ENCODE measurements at regions not wholly inside any gene's neighbourhood (a gene's known extent, or its start where the extent isn't known, plus 50 kb on each side); places are given as distances from the start of the nearest gene placed in this dataset.

DNA sequence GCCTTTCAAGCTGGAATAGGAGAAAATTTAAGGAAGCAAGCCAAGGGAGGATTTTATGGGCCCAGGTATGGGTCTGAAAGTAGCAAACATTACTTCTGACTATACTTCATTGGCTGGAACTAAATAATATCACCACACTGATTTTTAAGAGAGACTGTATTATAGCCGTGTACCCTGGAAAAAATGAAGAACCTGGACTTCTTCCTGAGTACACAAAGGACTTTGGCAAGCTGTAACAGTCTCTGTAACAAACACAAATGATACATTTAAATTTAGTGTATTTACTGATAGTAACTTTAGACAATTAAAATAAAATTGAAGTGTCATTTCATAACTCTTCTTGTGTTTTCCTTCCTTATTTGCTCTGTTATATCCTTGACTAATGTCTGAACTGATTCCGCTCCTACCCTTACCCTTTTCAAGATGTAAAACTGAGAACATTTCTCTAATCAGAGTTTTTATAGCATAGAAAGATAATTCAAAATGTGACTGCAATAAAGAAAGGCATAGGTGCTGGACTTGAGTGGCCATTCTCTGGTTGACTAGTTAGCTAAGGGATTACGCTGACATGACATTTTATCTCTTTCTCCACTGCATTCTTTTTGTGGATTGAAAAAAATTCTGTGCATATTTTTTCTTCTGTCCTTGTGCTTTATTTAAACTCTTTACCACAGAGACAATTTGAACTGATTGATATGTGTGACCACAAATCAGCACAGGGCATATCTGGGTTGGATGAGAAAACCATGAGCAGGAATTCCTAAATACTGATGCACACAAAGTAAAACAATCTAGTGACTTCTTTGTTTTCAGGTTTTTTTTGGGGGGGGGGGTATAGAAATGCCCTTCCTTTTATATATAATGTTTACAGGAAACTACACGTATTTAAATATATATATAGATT lies 349.7 kb downstream of the MDFIC start:
- H4K20me1 ChIP-seq (ENCODE audit: insufficient read depth) = no peaks in the 10 kb centered on the region
- H3K4me3 ChIP-seq = no peak overlapping the region
- H3K4me1 ChIP-seq (ENCODE audit: insufficient read depth) = peaks cover 4% of the 10 kb centered on the region
- no peaks in the 10 kb centered on the region for H3K9me3 ChIP-seq (ENCODE audit: low read depth)
- no peaks in the 10 kb centered on the region for H3K79me2 ChIP-seq (ENCODE audit: insufficient read depth)
- DNase-seq = peak; percentile 4
- WGBS, 2 experiments (ENCODE audit: low coverage in 1 of 2, low lambda C conversion rate in 2 of 2, missing lambda C conversion rate in 2 of 2) = 73 to 79% methylated on average over 4 of the region's 4 CpGs
- H3F3A ChIP-seq (ENCODE audit: insufficient read depth) = no peaks in the 10 kb centered on the region
- no peak overlapping the region for H3K9ac ChIP-seq
- H3K27me3 ChIP-seq (replicated peaks; ENCODE audit: insufficient read depth) = no peaks in the 10 kb centered on the region
- H3K27ac ChIP-seq = no peak overlapping the region
- H3K9me2 ChIP-seq (ENCODE audit: insufficient read depth) = no peaks in the 10 kb centered on the region
- in situ Hi-C loops (cut with MboI) = no loop called here
- TF ChIP-seq EZH2 (IDR thresholded peaks at IDR 0.05; ENCODE audit: insufficient read depth, poor library complexity, severe bottlenecking) (no peak), EZH2phosphoT487 (IDR thresholded peaks at IDR 0.05; ENCODE audit: insufficient read depth, low read depth) (no peak)
- H3K4me2 ChIP-seq (ENCODE audit: unreplicated experiment) = no peak overlapping the region
- no peak overlapping the region for H2AFZ ChIP-seq
- no peaks in the 10 kb centered on the region for H3K36me3 ChIP-seq (ENCODE audit: low read depth)

DNA sequence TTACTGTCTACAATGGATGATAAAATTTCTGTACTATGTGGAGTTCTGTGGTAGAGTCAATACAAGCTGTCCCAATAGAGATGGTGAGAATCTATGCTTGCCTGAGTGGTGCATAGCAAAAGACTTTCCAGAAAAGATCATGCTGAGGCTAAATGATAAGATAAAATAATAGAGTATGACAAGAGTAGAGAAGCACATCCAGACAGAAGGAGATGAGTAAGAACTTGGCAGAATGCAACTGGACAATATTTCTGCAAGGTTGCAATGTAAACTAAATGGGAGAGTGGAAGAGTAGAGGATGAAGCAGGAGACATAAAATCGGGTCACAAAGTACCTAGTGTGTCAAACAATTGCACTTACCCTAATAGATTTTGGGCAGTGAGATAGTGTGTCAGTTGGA lies 347.6 kb downstream of the MDFIC start:
- no peaks in the 10 kb centered on the region for H3K27me3 ChIP-seq (replicated peaks; ENCODE audit: insufficient read depth)
- H2AFZ ChIP-seq = no peak overlapping the region
- no peaks in the 10 kb centered on the region for H4K20me1 ChIP-seq (ENCODE audit: insufficient read depth)
- in situ Hi-C loops (cut with MboI) = no loop called here
- H3K4me3 ChIP-seq = no peak overlapping the region
- no peak overlapping the region for H3K9ac ChIP-seq
- DNase-seq = peak; percentile 12
- no peaks in the 10 kb centered on the region for H3K36me3 ChIP-seq (ENCODE audit: low read depth)
- H3K79me2 ChIP-seq (ENCODE audit: insufficient read depth) = no peaks in the 10 kb centered on the region
- H3K4me2 ChIP-seq (ENCODE audit: unreplicated experiment) = no peak overlapping the region
- H3F3A ChIP-seq (ENCODE audit: insufficient read depth) = no peaks in the 10 kb centered on the region
- peaks cover 4% of the 10 kb centered on the region for H3K4me1 ChIP-seq (ENCODE audit: insufficient read depth)
- TF ChIP-seq EZH2 (IDR thresholded peaks at IDR 0.05; ENCODE audit: insufficient read depth, poor library complexity, severe bottlenecking) (no peak), EZH2phosphoT487 (IDR thresholded peaks at IDR 0.05; ENCODE audit: insufficient read depth, low read depth) (no peak)
- H3K9me3 ChIP-seq (ENCODE audit: low read depth) = no peaks in the 10 kb centered on the region
- H3K27ac ChIP-seq = no peak overlapping the region
- WGBS, 2 experiments (ENCODE audit: low coverage in 1 of 2, low lambda C conversion rate in 2 of 2, missing lambda C conversion rate in 2 of 2) = 83 to 94% methylated on average over 1 of the region's 1 CpG
- no peaks in the 10 kb centered on the region for H3K9me2 ChIP-seq (ENCODE audit: insufficient read depth)

DNA sequence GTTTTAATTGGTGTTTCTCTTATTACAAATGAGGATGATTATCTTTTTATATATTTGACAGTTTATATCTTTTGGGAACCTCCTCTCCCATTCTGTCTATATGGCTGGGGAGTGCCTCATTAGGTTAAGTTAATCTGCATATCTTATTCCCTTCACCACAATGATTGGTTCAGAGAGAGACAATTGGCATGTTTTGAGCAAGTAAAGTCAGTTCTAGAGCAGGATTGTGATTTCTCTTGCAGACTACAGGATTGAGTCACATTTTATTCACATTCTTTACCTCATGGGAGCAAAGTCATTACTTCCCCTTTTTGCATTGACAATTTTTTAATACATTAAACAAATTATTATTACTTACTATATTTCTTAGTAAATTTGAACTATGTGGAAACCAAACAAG lies 345.6 kb downstream of the MDFIC start:
- Histone ChIP-seq H3K4me1 (ENCODE audit: insufficient read depth) (peaks cover 4% of the 10 kb centered on the region), H3K9me3 (ENCODE audit: low read depth) (no peaks in the 10 kb centered on the region), H3K9ac (no peak overlapping the region), H3K4me3 (no peak overlapping the region), H4K20me1 (ENCODE audit: insufficient read depth) (no peaks in the 10 kb centered on the region), H3K27ac (no peak overlapping the region), H3K9me2 (ENCODE audit: insufficient read depth) (no peaks in the 10 kb centered on the region), H3K36me3 (ENCODE audit: low read depth) (no peaks in the 10 kb centered on the region), H3K4me2 (ENCODE audit: unreplicated experiment) (no peak overlapping the region), H3K79me2 (ENCODE audit: insufficient read depth) (no peaks in the 10 kb centered on the region), H2AFZ (no peak overlapping the region), H3F3A (ENCODE audit: insufficient read depth) (no peaks in the 10 kb centered on the region), H3K27me3 (replicated peaks; ENCODE audit: insufficient read depth) (no peaks in the 10 kb centered on the region)
- TF ChIP-seq EZH2 (IDR thresholded peaks at IDR 0.05; ENCODE audit: insufficient read depth, poor library complexity, severe bottlenecking) (no peak), EZH2phosphoT487 (IDR thresholded peaks at IDR 0.05; ENCODE audit: insufficient read depth, low read depth) (no peak)
- DNase-seq = no peak
- in situ Hi-C loops (cut with MboI) = no loop called here

DNA sequence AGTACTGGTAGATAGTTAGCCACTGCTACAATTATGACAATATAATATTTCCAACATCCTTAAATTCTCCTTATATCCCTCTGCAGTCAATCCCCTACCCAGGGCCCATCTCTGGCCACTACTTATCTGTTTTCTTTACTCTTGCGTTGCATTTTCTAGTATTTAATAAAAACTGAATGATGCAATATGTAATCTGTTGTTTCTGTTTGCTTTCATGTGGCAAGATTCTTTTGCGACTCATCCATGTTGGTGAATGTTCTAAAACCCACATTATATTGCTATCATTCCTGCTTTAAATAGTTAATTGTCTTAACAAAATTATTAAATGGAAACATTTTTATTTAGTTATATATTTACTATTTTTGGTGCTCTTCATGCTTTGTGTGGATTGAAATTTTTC lies 338.5 kb downstream of the MDFIC start:
- Histone ChIP-seq H3K79me2 (ENCODE audit: insufficient read depth) (no peaks in the 10 kb centered on the region), H3K9me2 (ENCODE audit: insufficient read depth) (no peaks in the 10 kb centered on the region), H3K36me3 (ENCODE audit: low read depth) (no peaks in the 10 kb centered on the region), H3K4me2 (ENCODE audit: unreplicated experiment) (no peak overlapping the region), H3F3A (ENCODE audit: insufficient read depth) (no peaks in the 10 kb centered on the region), H3K9me3 (ENCODE audit: low read depth) (no peaks in the 10 kb centered on the region), H3K4me1 (ENCODE audit: insufficient read depth) (0 out of 2 replicates have a peak, but pooled peaks cover 4% of the 10 kb centered on the region), H3K4me3 (no peak overlapping the region), H4K20me1 (ENCODE audit: insufficient read depth) (no peaks in the 10 kb centered on the region), H2AFZ (no peak overlapping the region), H3K27me3 (replicated peaks; ENCODE audit: insufficient read depth) (no peaks in the 10 kb centered on the region), H3K27ac (no peak overlapping the region), H3K9ac (no peak overlapping the region)
- peak; percentile 43 for DNase-seq
- 65 to 68% methylated on average over 2 of the region's 2 CpGs for WGBS, 2 experiments (ENCODE audit: low coverage in 1 of 2, low lambda C conversion rate in 2 of 2, missing lambda C conversion rate in 2 of 2)
- in situ Hi-C loops (cut with MboI) = no loop called here
- no peak for TF ChIP-seq EZH2 (IDR thresholded peaks at IDR 0.05; ENCODE audit: insufficient read depth, poor library complexity, severe bottlenecking)
- 0 out of 2 replicates have a peak, but pooled peaks have one; percentile 66 for TF ChIP-seq EZH2phosphoT487 (IDR thresholded peaks at IDR 0.05; ENCODE audit: insufficient read depth, low read depth)

All from GM23248 (cell line).